HCT116 (cell line): ENCODE measurements at regions not wholly inside any gene's neighbourhood (a gene's known extent, or its start where the extent isn't known, plus 50 kb on each side); places are given as distances from the start of the nearest gene placed in this dataset.

Experiments
- ATAC-seq: fragments of 200-7000 bp; cut with Tn5 transposase; 2 replicates; pipeline ENCODE4 v1.9.1; 2020; ENCODE audit warnings: mild to moderate bottlenecking, moderate library complexity
- BruUV-seq: library from RNA; stranded (reverse); fragments of 400-500 nt; replicated peaks from 2 replicates; lab custom pipeline; 2021; lab: Mats Ljungman, UMichigan
- CTCF ChIA-PET: fragments of 300-600 bp; sonication (Branson Sonifier 250); formaldehyde crosslinking; loops from one replicate; lab custom pipeline; 2021; ENCODE audit warnings: antibody characterized with exemption; lab: Charles Lee
- POLR2A ChIA-PET: fragments of 300-600, 350-600 bp; sonication (Branson Sonifier 250); formaldehyde crosslinking; loops from one replicate; lab custom pipeline; 2021; ENCODE audit warnings: antibody characterized with exemption; lab: Charles Lee
- RAD21 ChIA-PET, 2 experiments: fragments of 300-600 bp; sonication (Branson Sonifier 250); formaldehyde crosslinking; loops; one replicate each; lab custom pipeline; 2023; ENCODE audit warnings: low total read pairs in 2 of 2; ENCODE audit not compliant: uncharacterized antibody in 2 of 2, unreplicated experiment in 2 of 2, low non-redundant PET in 1 of 2; lab: Charles Lee
- DNase-seq: peaks from one replicate; pipeline ENCODE4 v3.0.0-alpha.2; 2010; ENCODE audit warnings: low read depth, low spot score
- H2AFZ ChIP-seq: fragments of 200-600 bp; shearing (Covaris generic), sonication (generic); 2 replicates; pipeline ENCODE4 v1.6.1; 2017; ENCODE audit warnings: low read depth, mixed run types, mixed read lengths, antibody characterized with exemption, low read length; ENCODE audit not compliant: poor library complexity, severe bottlenecking
- H3K27ac ChIP-seq: 2 replicates; pipeline ENCODE4 v1.5.1; 2012; ENCODE audit warnings: low read depth, low read length
- H3K27me3 ChIP-seq: fragments of 200-600 bp; sonication (generic); 2 replicates; pipeline ENCODE4 v1.6.1; 2016; ENCODE audit warnings: mixed run types, low read length, mixed read lengths; ENCODE audit not compliant: insufficient read depth
- H3K36me3 ChIP-seq, 2 experiments: fragments of 200-500 bp in 1 of 2; fragments of 200-600 bp in 1 of 2; sonication (Bioruptor generic) in 1 of 2; sonication (generic) in 1 of 2; 2 replicates each; pipeline versions ENCODE4 v1.5.1 to v1.6.1; 2014 to 2016; ENCODE audit warnings: low read length in 2 of 2, inconsistent platforms in 1 of 2, mixed read lengths in 1 of 2, mixed run types in 1 of 2; ENCODE audit not compliant: insufficient read depth in 2 of 2, control insufficient read depth in 1 of 2
- H3K4me1 ChIP-seq, 2 experiments: fragments of 200-600 bp in 1 of 2; sonication (generic) in 1 of 2; 2 replicates each; pipeline versions ENCODE4 v1.5.1 to v1.6.1; 2012 to 2017; ENCODE audit warnings: low read length in 2 of 2, inconsistent platforms in 1 of 2, mild to moderate bottlenecking in 1 of 2, mixed read lengths in 1 of 2, mixed run types in 1 of 2, moderate library complexity in 1 of 2; ENCODE audit not compliant: insufficient read depth in 2 of 2, control insufficient read depth in 1 of 2
- H3K4me2 ChIP-seq: fragments of 200-600 bp; sonication (generic); 2 replicates; pipeline ENCODE4 v1.6.1; 2017; ENCODE audit warnings: mixed run types, low read length, mixed read lengths
- H3K4me3 ChIP-seq, 2 experiments: fragments of 200-600 bp in 1 of 2; sonication (generic) in 1 of 2; replicated peaks in 1 of 2; 2 replicates each; pipeline ENCODE4 v1.5.1; 2011 to 2016; ENCODE audit warnings: low read length in 2 of 2, control low read depth in 1 of 2, low read depth in 1 of 2, mild to moderate bottlenecking in 1 of 2, mixed read lengths in 1 of 2, mixed run types in 1 of 2
- H3K79me2 ChIP-seq: fragments of 200-600 bp; sonication (generic); 2 replicates; pipeline ENCODE4 v1.6.1; 2017; ENCODE audit warnings: mild to moderate bottlenecking, mixed run types, low read length, moderate library complexity, mixed read lengths; ENCODE audit not compliant: insufficient read depth
- H3K9ac ChIP-seq: fragments of 200-600 bp; sonication (generic); 2 replicates; pipeline ENCODE4 v1.6.1; 2016; ENCODE audit warnings: low read length, mixed read lengths
- H3K9me2 ChIP-seq: fragments of 200-600 bp; sonication (generic), shearing (Covaris generic); 2 replicates; pipeline ENCODE4 v1.6.1; 2017; ENCODE audit warnings: mixed run types, mild to moderate bottlenecking, moderate library complexity; ENCODE audit not compliant: insufficient read depth
- H3K9me3 ChIP-seq, 2 experiments: fragments of 200-500 bp in 1 of 2; fragments of 200-600 bp in 1 of 2; sonication (Bioruptor generic) in 1 of 2; sonication (generic) in 1 of 2; 2 replicates each; pipeline ENCODE4 v1.6.1; 2014 to 2017; ENCODE audit warnings: low read length in 2 of 2, mixed read lengths in 2 of 2, inconsistent platforms in 1 of 2, low read depth in 1 of 2, mild to moderate bottlenecking in 1 of 2, mixed run types in 1 of 2, moderate library complexity in 1 of 2; ENCODE audit not compliant: control insufficient read depth in 1 of 2, insufficient read depth in 1 of 2
- H4K20me1 ChIP-seq: fragments of 200-600 bp; sonication (generic), shearing (Covaris generic); 2 replicates; pipeline ENCODE4 v1.6.1; 2017; ENCODE audit warnings: mixed run types, mild to moderate bottlenecking, moderate library complexity; ENCODE audit not compliant: insufficient read depth
- CBX3 ChIP-seq: IDR thresholded peaks from 2 replicates; pipeline ENCODE4 v1.6.1; 2012; ENCODE audit warnings: low read depth
- CEBPB ChIP-seq: IDR thresholded peaks from 2 replicates; pipeline ENCODE4 v1.6.1; 2012; ENCODE audit warnings: low read depth
- EGR1 ChIP-seq: IDR thresholded peaks from 2 replicates; pipeline ENCODE4 v1.6.1; 2012; ENCODE audit warnings: low read depth
- EZH2 ChIP-seq: fragments of 200-600 bp; sonication (generic); IDR thresholded peaks from 2 replicates; pipeline ENCODE4 v1.6.1; 2017; ENCODE audit warnings: antibody characterized with exemption, mixed run types
- FOSL1 ChIP-seq: IDR thresholded peaks from 2 replicates; pipeline ENCODE4 v1.6.1; 2012; ENCODE audit warnings: low read depth
- JUND ChIP-seq: IDR thresholded peaks from 2 replicates; pipeline ENCODE4 v1.6.1; 2012
- POLR2AphosphoS5 ChIP-seq: IDR thresholded peaks from 2 replicates; pipeline ENCODE4 v1.6.1; 2011; ENCODE audit warnings: mild to moderate bottlenecking, low read depth, low read length, moderate library complexity
- SIN3A ChIP-seq: IDR thresholded peaks from 2 replicates; pipeline ENCODE4 v1.6.1; 2012; ENCODE audit warnings: low read depth
- TCF7L2 ChIP-seq: IDR thresholded peaks from 2 replicates; pipeline ENCODE4 v1.7.0; 2011; ENCODE audit warnings: borderline replicate concordance, inconsistent platforms; ENCODE audit not compliant: insufficient read depth, insufficient read length; ENCODE audit errors: extremely low read depth
- ZFX ChIP-seq: fragments of 450-650 bp; IDR thresholded peaks from 2 replicates; pipeline ENCODE4 v1.6.1; 2017
- intact Hi-C: fragments of 100-400 bp; cut with micrococcal nuclease; formaldehyde crosslinking; loops from 2 replicates; pipeline ENCODE4 v1.10.0; 2022
- TF ChIP-seq, protein P1 (sequence below): IDR thresholded peaks from 2 replicates; pipeline ENCODE4 v1.6.1; 2012
- TF ChIP-seq, protein P2 (sequence below), 3 experiments: fragments of 200-600 bp in 1 of 3; sonication (generic) in 1 of 3; IDR thresholded peaks in 2 of 3; conservative IDR thresholded peaks in 1 of 3; 2 replicates each; pipeline ENCODE4 v1.5.1; 2012 to 2017; ENCODE audit warnings: low read depth in 2 of 3, low read length in 2 of 3, antibody characterized with exemption in 1 of 3, borderline replicate concordance in 1 of 3, control low read depth in 1 of 3, mild to moderate bottlenecking in 1 of 3, mixed read lengths in 1 of 3, mixed run types in 1 of 3, moderate library complexity in 1 of 3; ENCODE audit not compliant: insufficient read depth in 1 of 3

DNA sequence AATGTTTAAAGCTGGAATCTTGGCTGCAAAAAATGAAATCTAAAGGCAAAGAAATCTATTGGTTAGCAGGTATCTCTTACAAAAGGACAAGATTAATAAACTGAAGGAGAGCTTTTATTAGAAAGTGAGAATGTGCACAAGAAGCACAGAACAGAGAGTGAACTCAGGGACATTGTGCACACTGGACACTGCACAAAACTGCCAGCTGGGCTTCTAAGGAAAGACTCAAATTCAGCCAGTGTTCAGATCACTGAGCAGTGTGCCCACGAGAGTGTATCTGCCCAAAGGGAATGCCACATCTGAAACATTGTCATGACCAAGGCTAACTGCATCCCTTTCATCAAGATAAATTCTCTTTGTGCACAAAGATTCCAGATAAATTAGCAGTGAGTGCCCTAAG lies 129.7 kb upstream of the KCNH7 start:
- Histone ChIP-seq H3K36me3 (no peaks in the 10 kb centered on the region), H3K9me2 (no peaks in the 10 kb centered on the region), H3K27me3 (peaks cover 10% of the 10 kb centered on the region; the same call in 1 of the 2 replicates), H3K4me3 (no peak overlapping the region), H3K9ac (no peak overlapping the region), H3K4me1 (no peaks in the 10 kb centered on the region), H3K27ac (no peak overlapping the region), H2AFZ (no peak overlapping the region), H3K79me2 (no peaks in the 10 kb centered on the region), H3K9me3 (no peaks in the 10 kb centered on the region), H4K20me1 (no peaks in the 10 kb centered on the region), H3K4me2 (no peak overlapping the region)
- intact Hi-C loops: no loop called here
- ChIA-PET CTCF (no interaction called here), RAD21 (no interaction called here), POLR2A (no interaction called here)
- DNase-seq (no peak), ATAC-seq (no peak)
- BruUV-seq: no TSS peak
- TF ChIP-seq EZH2 (no peak), ZFX (no peak), CEBPB (no peak), TCF7L2 (no peak), EGR1 (no peak), JUND (no peak)
- TF ChIP-seq, protein P1, sequence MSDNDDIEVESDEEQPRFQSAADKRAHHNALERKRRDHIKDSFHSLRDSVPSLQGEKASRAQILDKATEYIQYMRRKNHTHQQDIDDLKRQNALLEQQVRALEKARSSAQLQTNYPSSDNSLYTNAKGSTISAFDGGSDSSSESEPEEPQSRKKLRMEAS: no peak

DNA sequence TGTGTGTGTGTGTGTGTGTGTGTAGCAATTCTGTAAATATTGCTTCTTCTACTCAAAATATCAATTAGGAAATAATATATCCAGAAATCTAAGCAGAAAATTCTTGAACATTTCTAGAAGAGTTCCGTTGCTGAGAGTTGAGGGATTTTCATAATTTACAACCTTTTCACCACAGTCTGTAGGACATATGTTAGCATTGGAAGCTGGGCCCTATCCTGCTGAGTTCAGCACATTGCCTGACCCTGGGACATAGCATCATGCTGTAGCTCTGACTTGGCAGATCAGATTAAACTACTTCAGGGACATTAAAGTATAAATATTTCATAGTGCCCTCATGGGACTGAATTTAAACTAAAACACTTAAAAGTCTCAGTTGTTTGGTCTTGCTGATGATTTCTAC lies 129.2 kb upstream of the KCNH7 start:
- Histone ChIP-seq H3K9ac (no peak overlapping the region), H3K4me1 (no peaks in the 10 kb centered on the region), H3K4me3 (no peak overlapping the region), H3K9me3 (no peaks in the 10 kb centered on the region), H3K4me2 (no peak overlapping the region), H3K27me3 (peaks cover 10% of the 10 kb centered on the region; the same call in 1 of the 2 replicates), H3K79me2 (no peaks in the 10 kb centered on the region), H2AFZ (no peak overlapping the region), H4K20me1 (no peaks in the 10 kb centered on the region), H3K27ac (no peak overlapping the region), H3K36me3 (no peaks in the 10 kb centered on the region), H3K9me2 (no peaks in the 10 kb centered on the region)
- TF ChIP-seq ZFX (no peak), CBX3 (no peak), FOSL1 (no peak), SIN3A (no peak), POLR2AphosphoS5 (no peak)
- TF ChIP-seq, protein P1: no peak
- TF ChIP-seq, protein P2, sequence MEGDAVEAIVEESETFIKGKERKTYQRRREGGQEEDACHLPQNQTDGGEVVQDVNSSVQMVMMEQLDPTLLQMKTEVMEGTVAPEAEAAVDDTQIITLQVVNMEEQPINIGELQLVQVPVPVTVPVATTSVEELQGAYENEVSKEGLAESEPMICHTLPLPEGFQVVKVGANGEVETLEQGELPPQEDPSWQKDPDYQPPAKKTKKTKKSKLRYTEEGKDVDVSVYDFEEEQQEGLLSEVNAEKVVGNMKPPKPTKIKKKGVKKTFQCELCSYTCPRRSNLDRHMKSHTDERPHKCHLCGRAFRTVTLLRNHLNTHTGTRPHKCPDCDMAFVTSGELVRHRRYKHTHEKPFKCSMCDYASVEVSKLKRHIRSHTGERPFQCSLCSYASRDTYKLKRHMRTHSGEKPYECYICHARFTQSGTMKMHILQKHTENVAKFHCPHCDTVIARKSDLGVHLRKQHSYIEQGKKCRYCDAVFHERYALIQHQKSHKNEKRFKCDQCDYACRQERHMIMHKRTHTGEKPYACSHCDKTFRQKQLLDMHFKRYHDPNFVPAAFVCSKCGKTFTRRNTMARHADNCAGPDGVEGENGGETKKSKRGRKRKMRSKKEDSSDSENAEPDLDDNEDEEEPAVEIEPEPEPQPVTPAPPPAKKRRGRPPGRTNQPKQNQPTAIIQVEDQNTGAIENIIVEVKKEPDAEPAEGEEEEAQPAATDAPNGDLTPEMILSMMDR (IDR thresholded peaks at IDR 0.05 in 2 of 3, conservative IDR thresholded peaks at IDR 0.05 in 1 of 3; ENCODE audit: borderline replicate concordance in 1 of 3, insufficient read depth in 1 of 3, low read depth in 2 of 3, low read length in 2 of 3): no peak
- CTCF ChIA-PET: no interaction called here
- ATAC-seq: no peak
- RAD21 ChIA-PET: no interaction called here
- POLR2A ChIA-PET: no interaction called here
- intact Hi-C loops: no loop called here
- DNase-seq: no peak
- BruUV-seq: no TSS peak
